HG02884 (cell line): ENCODE measurements at regions not wholly inside any gene's neighbourhood (a gene's known extent, or its start where the extent isn't known, plus 50 kb on each side); places are given as distances from the start of the nearest gene placed in this dataset.
"Not testable (repeated sequence)": the region's sequence is repeated elsewhere in the genome, so short reads cannot be mapped to it uniquely, and the experiment has no call there.

Experiments
- ATAC-seq: cut with Tn5 transposase; IDR thresholded peaks from one replicate; pipeline ENCODE4 v1.9.1; 2021; ENCODE audit warnings: mild to moderate bottlenecking, moderate library complexity; ENCODE audit not compliant: unreplicated experiment

DNA sequence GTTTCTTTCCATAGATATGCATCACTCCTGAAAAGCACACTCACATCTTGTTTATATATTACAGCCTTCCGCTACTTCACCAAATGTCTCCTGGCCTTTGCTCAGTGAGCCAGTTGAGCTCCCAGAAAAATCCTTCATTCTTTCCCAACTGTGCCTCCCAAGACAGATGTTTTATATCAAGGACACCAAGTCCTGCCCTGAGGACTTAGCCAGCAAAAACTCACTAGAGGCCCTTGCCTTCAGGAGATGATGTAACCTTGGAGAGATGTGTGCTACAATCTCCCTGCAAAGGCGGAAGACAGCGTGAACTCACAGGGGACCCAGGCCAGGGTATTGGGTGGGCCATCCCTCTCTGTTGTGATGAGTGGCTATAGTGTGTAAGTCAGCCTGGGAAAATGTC is 86.1 kb upstream of the CTAGE1 start:
- no peak for ATAC-seq

DNA sequence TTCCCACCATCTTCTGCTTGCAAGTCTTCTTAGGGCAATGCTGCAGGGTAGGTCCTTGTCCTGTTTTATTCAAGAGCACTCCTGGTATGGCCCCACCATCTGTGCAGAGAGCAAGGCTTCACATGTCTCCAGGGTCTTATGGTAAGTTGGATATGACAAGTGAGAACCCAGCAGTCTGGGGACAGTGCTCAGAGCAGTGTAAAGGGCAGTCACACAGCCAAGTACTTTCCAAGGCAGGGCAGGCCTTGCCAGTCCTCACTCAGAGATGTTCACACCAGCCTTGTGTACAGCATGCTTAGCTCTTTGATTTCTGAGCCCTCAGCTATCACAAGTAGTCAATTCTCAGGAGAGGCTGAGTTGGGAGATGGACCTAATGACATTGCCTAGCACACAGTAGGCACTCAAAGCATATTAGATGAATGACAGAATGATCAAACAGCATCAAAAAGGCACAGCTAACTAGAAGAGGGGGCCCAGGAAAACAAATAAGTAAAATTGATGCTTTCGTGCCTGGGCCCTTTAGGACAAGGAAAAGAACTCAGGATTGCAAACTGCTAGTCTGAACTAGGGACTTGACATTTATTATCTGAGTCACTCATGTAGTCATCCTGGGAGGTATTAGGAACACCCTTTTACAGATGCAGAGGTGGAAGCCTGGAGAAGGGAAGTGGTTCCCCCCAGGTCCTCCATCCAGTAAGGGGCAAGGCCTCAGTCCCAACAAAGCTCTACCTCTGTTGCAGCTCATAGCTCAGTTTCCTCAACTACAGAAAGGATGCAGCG is 86.7 kb upstream of the CTAGE1 start:
- no peak for ATAC-seq

DNA sequence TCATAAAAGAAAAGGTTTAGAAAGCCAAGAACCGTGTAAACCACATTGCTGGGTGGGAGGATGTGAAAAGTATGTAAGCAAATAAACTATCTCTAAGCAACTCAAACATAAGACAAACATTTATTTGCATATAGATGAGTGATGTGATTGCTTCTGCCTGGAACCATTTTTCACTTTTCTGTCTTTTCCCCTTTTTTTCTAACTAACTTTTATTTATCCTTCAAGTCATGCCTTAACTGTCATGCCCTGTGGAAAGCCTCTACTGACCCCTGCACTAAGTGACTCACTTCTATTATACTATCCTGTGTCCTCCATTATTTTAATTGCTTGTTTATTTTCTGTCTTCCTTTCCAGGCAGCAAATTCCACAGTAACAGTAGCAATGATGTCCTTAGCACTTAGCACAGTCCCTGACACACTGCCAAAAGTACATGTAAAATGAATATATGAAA is 87.5 kb upstream of the CTAGE1 start:
- no peak for ATAC-seq

DNA sequence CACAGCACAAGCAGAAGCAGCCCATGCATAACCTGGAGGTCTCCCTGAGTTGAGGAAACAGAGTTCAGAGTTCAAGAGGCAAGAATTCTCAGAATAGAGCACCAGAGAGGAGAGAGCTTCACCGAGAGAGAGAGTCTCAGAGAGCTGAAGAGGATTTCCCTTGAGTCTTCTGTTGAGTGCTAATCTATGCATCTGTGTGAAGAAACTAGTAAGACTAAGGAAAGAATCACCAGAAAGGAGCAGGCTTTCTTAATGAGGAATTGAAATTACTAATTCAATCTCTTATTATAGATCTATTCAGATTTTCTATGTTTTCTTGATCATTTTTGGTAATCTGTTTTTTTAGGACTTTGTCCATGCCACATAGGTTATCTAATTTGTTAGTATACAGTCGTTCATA is 89.3 kb upstream of the CTAGE1 start:
- ATAC-seq = no peak

DNA sequence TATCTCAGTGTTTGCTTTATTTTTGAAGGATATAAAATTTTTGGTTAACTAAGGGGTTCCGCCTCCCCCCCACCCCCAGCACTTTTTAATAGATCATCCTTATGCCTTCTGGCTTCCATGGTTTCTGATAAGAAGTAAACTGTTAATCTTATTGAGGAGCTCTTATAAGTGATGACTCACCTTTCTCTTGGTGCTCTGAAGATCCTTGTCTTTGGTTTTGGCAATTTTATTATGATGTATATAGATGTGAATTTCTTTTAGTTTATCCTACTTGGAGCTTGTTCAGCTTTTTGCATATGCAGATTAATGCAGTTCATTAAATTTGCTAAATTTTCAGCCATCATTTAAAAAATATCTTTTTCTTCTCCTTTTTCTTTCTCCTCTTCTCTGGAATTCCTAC is 91.7 kb upstream of the CTAGE1 start:
- no peak for ATAC-seq

DNA sequence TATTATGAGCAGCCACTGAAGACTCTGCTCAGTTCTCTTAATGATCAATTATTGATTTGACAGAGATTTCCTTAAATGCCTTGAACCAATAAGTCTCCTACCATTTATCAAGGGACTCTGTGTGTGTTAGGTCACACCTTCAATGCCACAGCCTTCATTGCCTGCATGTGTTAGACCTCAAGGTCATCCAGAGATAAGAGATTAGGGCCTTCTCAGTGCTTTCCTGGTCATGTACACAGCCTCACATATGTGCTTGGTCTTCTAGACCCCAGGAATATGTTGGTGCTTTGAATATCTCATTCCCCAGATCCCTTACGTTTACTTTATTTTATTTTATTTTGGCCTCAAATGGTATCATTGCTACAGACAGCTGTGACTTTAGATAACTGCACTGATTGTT is 93.0 kb upstream of the CTAGE1 start:
- no peak for ATAC-seq

DNA sequence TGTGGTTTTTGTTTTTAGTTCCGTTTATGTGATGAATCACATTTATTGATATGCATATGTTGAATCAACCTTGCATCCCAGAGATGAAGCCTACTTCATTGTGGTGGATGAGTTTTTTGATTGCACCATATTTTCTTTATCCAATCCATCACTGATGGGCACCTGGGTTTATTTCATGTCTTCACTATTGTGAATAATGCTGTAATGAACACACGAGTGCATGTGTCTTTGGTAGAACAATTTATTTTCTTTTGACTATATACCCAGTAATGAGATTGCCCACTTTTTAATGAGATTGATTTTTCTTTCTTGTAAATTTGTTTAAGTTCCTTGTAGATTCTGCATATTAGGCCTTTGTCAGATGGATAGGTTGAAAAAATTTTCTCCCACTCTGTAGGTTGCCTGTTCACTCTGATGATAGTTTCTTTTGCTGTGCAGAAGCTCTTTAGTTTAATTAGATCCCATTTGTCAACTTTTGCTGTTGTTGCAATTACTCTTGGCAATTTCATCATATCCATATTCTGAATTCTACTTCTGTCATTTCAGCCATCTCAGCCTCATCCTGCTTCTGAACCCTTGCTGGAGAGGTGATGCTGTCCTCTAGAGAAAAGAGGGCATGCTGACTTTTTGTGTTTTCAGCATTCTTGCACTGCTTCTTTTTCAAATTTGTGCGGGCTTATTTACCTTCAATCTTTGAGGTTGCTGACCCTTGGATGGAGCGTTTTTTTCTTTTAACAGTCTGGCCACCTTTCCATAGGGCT is 96.2 kb upstream of the CTAGE1 start:
- no peak for ATAC-seq

DNA sequence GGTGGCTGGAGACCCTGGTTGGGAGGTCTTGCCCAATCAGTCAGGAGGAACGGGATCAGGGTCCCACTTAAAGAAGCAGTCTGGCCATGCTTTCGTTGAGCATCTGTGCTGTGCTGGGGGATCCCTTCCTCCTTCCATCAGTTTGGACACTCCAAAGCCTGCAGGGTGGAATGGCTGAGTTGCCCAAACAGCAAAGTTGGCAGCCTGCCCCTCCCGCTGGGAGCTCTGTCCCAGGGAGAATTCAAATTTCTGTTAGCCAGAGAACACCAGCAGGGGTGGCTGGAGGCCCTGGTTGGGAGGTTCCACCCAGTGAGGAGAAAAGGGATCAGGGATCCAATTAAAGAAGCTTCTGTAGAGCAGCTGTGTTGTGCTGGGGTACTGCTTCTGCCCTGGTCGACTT is 96.9 kb upstream of the CTAGE1 start:
- ATAC-seq = no peak

DNA sequence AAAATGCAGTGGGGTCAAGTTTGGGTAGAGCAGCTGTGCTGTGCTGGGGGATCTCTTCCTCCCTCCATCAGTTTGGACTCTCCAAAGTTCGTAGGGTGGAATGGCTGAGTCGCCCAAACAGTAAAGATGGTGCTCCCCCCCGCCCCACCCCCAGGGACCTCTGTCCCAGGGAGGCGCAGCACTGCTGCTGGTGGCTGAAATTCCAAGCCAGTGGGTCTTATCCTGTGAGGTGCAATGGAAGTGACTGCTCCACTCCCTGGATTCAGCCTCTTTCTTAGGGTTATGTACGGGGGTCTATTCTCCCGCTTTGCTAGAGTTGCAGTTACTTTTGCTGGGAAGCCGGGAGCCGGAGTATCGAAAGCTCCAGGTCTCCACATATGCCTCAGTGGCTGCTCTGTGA is 97.5 kb upstream of the CTAGE1 start:
- no peak for ATAC-seq

DNA sequence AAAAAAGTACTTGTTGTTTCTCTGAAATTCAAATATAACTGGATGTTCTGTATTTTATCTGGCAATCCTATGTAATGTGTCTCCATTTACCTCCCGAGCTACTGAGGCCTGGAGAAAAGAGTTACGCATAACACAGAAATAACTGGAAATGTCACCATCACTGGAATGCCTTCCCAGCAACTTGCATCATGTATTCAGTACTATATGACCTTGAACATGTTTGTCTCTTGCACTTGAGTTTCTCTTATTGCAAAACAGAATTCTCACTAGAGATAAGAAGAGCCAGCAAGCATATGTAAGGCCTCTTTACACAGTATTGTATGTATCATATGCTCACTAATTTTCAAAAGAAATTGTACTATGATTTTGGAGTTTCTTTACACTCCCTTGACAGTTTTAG is 99.6 kb upstream of the CTAGE1 start:
- ATAC-seq = no peak

DNA sequence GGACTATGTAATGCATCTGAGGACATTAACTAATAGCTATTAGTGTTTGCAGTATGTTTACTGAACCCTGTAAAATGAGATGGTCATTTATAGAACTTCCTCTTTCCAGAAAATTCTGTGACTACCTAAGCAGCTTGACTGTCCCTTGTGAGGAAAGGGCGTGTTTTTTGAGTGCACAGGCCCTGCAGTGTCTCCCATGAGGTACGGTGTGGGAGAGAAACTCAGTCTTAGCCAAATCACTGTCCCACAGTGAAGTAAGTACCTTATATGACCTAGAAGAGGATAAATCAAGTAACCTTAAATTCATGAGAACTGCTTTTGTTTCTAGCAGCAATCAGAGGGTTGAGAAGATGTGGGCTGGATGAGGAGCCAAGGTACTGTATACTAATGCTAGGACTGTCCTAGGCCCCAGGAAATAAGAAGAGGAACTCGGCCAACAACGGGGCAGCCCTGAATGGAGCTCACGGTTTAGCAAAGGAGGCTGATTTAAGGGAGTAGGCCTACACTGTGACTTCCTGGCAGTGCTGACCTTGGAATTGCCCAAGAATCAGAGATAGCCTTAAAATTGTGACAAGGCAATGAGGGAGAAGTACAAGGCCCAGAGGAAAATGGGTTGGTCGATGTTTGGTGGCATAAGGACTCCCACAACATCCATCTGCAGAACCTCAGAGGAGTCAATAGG is 103.5 kb upstream of the CTAGE1 start:
- ATAC-seq = no peak

DNA sequence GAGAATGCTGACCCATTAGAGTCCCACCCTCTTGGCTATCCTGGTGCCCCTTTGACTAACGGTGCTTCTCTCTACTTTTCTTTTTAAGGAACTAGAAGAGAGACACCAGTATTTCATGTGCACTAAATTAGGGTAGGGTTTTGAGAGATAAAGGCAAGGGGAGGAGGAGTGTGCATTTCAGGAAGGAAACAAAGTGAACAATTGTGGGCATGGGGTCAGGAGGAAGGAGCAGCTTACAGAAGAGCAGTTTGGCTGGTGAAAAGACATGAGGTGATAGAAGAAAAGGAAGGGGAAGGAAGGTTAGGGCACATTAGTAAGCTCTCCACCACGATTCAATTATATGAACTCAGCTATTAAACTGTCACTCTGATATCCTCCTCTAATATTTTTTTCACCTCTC is 105.8 kb upstream of the CTAGE1 start:
- no peak for ATAC-seq

DNA sequence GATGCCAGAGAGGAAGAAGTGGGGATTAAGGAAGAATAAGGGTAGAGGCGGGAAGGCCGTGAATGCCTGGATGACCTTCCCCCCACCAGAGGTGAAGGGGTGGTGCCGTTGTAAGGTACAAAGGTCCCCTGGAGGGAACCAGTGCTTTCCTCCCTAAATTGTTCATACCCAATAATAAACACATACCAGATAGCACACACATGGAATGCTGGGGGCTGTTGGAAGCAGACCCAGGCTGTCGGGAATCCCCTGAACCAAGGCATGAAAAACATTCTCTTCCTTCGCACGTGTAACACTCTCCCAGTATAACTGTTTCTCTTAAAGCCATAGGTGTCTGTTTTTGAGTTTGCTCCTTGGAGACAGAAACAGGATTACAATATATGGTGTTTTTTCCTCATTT is 107.1 kb upstream of the CTAGE1 start:
- ATAC-seq = no peak

DNA sequence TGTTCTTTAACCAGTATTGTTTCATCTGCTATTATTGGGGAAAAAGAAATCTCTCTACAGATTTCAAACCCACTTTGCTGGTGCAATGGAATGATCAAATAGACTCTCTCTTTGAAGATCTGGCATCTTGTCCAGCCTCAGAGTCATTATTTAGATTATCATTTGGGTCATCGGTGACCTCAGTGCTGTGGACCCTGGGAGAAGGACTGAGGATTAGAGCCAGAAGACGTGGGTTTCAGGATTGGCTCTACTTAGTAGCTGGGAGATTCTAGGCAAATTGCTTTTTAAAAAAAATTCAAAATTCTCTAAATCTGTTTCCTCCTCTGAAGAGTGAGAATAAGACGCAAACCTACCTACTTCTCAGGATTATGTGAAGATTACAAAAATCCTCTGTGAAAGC is 107.6 kb upstream of the CTAGE1 start:
- ATAC-seq = no peak

DNA sequence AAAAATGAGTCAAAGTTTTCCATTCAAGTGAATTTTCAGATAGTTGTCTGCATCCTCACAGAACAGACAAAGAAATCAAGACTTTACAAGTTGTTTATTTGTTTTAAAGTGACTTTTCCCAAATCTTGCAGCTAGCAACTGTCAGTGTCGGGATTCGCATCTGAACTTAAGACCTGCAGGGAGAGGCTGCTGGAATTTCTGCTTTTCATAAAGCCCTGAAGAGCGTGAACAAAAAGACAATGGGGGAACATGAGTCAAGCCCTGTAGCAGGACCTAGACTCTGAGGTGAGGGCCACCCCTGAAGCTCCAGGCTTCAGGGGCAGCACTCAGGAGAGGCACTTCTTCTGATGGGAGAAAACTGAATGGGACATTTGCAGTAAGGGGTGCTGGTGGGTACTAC is 108.2 kb upstream of the CTAGE1 start:
- ATAC-seq = no peak

DNA sequence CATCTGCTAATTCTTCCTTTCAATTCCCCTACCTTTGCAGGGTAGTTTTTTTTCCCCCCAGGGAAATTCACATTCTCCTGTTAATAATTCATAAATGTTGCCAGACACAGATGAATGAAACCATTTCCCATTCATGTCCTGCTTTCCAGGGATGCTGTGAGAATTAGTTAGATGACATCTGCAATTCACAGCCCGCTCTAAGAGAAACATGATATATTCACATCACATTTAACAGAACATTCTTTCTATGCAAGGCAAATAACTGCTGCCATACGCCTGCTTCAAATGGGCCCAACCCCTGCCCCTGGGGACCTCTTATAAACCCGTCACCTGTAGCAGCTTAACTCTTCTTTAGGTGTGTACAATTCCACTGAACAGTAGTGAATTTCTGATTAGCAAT is 110.6 kb upstream of the CTAGE1 start:
- no peak for ATAC-seq

DNA sequence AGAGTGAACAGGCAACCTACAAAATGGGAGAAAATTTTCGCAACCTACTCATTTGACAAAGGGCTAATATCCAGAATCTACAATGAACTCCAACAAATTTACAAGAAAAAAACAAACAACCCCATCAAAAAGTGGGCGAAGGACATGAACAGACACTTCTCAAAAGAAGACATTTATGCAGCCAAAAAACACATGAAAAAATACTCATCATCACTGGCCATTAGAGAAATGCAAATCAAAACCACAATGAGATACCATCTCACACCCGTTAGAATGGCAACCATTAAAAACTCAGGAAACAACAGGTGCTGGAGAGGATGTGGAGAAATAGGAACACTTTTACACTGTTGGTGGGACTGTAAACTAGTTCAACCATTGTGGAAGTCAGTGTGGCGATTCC is 117.0 kb upstream of the CTAGE1 start:
- ATAC-seq = not testable (repeated sequence)

DNA sequence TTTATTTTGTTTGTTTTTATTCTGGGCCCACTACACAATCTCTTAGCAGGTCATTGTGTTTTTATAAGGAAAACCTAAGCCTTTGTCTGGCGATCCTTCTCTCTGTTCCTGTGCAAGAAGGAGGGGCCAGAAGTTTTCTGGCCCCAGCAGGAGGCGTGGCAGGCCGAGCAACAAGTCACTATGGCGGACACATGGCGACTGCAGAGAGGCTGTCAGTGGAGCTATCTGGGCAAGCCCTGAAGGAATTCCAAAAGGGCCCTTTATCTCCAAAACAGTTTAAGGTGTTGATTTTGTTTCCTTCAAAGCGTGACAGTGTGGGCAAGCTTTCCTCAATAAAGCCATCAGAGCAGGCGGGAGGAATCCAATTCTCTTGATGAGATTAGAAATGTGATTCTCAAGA is 118.8 kb upstream of the CTAGE1 start:
- ATAC-seq = no peak

DNA sequence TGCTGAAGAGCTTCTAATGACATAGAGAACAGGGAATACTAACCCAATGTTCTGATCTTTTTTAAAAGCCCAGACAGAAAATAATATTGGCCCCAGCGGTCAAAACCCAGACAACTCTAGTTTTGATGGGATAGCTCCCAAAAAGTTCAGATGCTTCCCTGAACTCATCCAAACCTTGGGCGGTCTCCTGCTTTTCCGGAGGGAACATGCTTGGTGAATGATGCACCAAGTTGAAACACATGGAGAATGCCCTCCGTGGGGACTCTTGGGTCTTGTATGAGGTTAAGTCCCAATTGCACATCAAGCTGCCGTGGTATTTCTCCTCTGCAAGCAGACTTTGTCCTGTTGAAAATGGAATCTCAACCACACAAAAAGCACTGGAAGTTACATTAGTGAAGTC is 120.7 kb upstream of the CTAGE1 start:
- ATAC-seq = no peak

DNA sequence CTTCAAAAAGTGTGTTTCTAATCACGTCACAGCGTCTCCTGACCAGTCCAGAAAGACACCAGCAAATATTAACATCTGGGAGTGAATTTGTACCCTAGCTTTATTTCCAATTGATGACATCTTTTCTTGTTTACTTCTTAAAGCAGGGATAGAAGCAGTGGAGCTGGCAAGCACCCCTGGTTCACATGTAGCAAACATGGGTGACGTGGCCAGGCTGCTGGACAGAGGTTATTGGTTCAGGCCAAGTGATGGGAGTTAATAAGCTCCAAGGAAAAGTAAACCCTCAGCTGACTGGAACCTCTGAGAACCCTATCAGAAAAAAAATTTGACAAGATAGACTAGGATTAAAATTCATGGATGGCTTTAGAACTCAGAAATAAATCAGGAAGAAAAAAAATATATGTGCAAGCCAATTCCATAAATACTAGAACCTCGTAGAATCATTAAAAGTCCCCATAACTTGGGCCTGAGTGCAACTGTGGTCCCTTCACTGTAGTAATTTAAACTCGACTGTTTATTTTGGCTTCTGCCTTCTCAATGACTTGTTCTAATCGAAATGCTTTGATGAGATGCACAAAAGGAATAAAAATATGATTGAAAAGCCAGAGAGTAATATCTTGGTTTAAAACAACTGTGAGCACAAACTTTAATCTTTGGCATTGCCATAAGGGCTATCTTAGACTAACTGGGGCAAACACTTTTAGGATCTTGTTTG is 121.5 kb upstream of the CTAGE1 start:
- ATAC-seq = no peak

DNA sequence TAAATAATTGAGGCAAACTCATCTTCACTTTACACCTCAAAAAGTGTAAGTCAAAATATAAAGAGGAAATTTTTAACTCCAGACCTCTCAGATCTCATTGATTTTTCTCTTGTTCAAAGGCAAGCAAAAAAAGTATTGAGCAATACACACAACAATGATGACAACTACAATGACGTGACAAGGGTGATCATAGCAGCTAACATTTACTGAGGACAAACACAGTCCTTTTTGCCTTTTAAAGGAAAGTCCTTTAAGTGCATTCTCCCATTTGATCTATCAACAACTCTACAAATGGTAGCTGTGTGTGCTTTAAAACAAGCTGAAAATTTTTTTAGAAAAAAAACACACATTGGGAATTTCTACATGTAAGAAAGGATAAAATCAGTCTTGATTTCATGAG is 123.5 kb upstream of the CTAGE1 start:
- ATAC-seq = no peak
